ENCODE measurements at regions not wholly inside any gene's neighbourhood (a gene's known extent, or its start where the extent isn't known, plus 50 kb on each side); places are given as distances from the start of the nearest gene placed in this dataset.
A peak's percentile ranks its signal among the peaks of the same experiment; 100 is the strongest.

- no peak for DNase-seq (ENCODE audit: low read depth in 2 of 2)
Observed at GRCh38 chr21:41671859-41672542, 94.9 kb downstream of the RIPK4 start.

DNA sequence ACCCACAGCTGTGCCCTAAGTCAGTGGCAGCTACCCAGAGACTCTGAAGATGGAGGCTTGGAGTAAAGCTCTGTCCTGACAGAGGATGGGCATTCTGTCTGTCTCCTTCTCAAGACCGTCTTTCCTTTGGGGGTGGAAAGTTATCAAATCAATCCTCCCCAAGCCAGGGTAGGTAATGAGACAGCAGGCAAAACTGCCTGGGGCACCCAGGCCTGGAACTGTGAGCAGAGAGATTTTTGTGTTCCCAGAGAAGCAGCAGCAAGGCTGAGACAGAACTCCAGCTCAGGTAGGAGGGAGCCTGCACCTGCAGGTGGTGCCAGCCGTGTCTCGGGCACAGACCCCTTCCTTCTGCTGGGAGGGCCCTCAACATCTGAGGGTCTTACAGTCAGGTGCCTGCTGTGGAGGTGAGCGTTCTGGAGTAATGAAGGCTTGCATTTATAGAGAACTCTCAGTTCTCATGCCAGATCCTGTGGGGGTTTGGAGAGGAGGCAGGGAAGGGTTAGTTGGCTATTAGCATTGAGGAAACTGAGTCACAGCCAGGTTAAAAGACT lies 95.6 kb downstream of the RIPK4 start:
- no peak for DNase-seq (ENCODE audit: low read depth in 2 of 2)

DNA sequence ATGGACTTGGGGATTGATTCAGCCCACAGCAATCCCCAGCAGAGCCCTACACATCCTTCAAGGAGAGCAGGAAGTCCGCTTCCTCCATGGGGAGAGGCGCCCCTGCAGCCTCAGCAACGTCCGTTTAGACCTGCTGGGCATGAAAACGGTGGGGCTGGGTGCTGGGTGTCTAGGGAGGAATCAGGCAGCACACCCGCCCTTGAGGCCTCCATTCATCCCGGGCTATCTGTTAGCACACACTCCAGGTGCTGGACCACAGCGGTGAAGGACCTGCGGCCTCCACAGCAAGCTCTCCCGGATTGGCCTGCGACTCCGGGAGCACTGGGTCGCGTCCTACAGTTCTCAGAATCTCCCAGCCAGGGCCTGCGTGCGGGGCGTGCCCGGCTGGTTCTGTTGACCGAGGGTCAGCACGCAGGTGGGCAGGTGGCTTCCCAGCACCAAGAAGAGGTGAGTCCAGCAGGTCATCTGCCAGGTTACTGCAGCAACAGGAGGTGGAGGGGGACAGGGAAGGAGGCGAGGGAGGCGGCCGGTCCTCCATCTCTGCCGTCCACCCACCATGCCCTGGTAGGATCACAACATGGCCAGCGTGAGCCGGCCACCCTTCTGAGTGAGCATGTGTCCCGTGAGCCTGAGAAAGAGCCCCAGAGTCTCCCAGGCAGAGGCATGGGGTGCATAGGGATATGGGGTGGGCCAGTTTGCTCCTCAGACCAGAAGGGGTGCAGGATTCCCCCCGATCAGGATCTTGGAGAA lies 96.6 kb downstream of the RIPK4 start:
- no peak for DNase-seq (ENCODE audit: low read depth in 2 of 2)

DNA sequence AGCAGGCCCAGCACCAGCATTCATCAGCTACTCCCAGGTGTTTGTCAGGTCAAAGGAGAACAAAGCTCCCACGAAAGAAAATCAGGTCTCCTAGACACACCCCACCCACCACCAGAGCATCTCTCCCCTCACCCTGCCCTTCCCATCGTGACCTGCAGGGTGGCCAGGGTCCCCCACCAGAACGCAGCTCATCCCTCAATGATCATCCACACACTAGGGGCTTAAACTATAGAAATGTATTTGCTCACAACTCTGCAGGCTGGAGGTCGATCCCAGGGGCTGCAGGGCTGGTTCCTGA lies 97.4 kb downstream of the RIPK4 start:
- no peak for DNase-seq (ENCODE audit: low read depth in 2 of 2)

DNA sequence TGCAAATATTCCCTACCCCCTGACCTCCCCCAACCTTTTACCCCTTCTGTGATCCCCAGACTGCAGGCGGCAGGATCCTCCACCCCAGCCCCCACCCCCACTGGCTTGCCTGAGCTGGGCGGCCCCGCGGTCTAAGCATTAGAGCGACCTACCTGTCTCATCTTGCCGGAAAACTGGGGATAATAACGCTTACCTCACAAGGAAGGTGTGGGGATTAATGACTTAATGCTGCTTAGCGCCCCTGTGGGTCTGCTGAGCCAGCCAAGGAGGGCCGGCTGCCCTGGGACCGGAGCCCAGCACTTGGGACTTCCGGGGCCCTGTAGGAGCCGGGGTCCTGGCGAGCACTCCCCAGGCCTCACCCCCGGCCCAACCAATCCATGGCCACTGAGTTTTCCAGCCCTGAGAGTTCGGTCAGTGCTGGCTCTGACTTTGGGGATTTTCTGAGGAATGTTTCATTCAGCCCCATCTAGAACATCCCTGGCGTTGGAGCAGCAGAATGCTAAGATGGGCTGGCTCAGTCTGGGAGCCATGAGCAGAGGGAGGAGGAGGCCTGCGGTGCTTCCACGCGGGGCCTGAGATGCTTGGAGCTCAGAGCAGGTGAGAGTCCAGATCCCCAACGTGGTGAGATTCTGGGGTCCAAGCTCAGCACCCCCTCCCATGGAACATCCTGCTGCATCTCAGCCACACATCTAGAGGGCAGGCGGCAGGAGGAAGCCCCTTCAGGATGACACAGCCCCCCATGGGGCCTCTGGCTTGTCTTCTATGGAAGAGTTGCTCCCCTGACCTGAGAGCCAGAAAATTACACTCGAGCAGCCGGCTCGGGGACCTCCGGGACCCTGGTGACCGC lies 97.9 kb downstream of the RIPK4 start:
- DNase-seq (ENCODE audit: low read depth in 2 of 2), result no peak

GRCh38 chr21:41668051-41668541 lies 98.8 kb downstream of the RIPK4 start:
- no peak for DNase-seq (ENCODE audit: low read depth in 2 of 2)

DNA sequence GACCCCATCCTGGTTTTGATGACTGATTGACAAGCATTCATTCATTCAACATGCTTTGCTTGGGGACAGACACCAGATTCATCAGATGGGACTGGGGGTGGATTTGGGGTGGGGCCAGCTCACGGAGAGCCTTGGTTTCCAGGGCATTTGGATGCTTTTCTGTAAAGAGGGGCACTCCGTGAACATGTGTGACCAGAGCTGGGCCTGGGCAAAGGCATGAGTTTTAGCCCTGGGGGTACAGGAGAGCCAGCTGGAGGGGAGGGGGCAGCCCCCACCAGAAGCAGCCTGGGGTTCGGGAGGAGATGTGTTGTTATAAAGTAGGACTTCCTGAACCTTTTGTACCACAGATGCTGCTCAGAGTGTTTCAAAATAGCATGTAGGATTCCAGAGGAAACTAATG lies 99.7 kb downstream of the RIPK4 start:
- DNase-seq (ENCODE audit: low read depth in 2 of 2), result no peak

DNA sequence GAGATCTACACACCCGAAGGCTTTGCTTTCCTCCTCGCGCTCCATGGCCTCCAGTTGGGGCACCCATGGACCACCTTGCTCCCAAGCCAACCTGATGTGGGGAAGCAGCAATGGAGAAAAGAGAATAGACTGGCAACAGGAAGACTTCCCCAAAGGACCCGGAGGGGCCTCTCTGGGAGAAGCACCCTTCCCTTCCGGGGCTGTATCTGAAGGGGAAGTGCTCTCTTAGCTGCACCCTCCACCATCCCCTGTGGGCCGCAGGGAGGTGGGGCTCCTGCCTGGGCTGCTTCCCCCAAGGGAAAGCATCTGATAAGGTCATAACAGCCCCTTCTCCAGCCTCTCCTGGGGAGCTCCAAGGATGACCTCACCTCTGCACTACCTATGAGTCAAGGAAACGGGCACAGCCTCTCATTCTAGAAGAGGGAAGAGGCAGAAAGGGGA lies 100.2 kb downstream of the RIPK4 start:
- DNase-seq (ENCODE audit: low read depth in 2 of 2), result no peak

GRCh38 chr21:41665766-41666595 lies 100.9 kb downstream of the RIPK4 start:
- DNase-seq (ENCODE audit: low read depth in 2 of 2), result no peak

- DNase-seq (ENCODE audit: low read depth in 2 of 2), result peak; percentile 91 to 93
Observed at GRCh38 chr21:41664881-41665765, 101.7 kb downstream of the RIPK4 start.

- DNase-seq (ENCODE audit: low read depth in 2 of 2), result peak; percentile 66 to 85
Observed at GRCh38 chr21:41663805-41664788, 102.8 kb downstream of the RIPK4 start.

DNA sequence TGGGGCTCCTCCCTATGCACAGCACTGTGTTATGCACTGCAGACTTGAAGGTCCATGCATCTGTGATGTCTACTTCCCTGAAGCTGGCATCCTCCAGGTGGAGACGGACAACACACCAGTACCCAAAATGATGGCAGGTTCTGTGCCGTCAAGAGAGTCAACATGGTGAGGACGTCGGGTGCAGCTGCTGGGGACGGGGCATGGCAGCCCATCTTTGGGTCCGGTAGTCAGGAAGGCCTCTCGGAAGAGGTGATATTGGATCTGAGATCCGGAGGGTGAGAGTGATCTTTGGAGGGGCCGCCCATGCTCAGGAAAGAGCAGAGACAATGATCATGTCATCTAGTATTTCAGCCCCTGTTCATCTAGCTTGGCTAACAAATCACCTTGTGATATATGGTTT lies 104.1 kb downstream of the RIPK4 start:
- DNase-seq (ENCODE audit: low read depth in 2 of 2), result no peak

GRCh38 chr21:41662161-41662560 lies 104.7 kb downstream of the RIPK4 start:
- DNase-seq (ENCODE audit: low read depth in 2 of 2), result no peak

GRCh38 chr21:41660748-41661147 lies 106.1 kb downstream of the RIPK4 start:
- DNase-seq (ENCODE audit: low read depth in 2 of 2), result no peak

- peak in 1 of 2 donors; percentile 46 for DNase-seq (ENCODE audit: low read depth in 2 of 2)
Observed at GRCh38 chr21:41659791-41660560, 106.9 kb downstream of the RIPK4 start.

DNA sequence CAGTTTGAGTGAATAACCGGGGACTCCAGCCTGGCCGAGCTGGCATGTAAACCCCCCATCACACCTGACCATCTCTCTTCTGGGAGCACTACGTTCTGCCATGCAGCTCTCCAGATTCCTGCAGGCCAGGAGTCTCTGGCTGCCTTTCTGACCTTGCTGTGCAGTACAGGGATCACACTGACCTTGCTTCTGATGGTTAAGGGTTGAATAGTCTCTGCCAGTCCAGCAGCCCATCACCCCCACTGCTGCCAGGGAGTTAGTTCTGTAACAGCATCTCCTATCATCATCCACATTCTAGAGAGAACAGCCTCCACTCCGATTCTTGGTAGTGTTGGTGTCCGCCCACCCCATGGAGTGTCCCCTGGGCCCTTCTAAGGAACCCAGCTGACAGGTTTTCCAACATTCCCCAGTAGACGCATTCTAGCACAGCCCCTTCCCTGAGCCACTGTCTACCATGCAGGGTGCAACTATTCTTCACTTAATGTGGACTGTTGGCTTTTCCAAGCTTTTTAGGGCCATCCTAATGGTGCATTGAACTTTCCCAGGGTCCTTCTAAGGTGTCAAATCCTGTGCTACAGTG lies 109.8 kb downstream of the RIPK4 start:
- no peak for DNase-seq (ENCODE audit: low read depth in 2 of 2)

GRCh38 chr21:41655259-41655658 lies 111.6 kb downstream of the RIPK4 start:
- no peak for DNase-seq (ENCODE audit: low read depth in 2 of 2)

Data from dermis microvascular lymphatic vessel endothelial cell (primary cell).